GM12878 (cell line): ENCODE measurements at regions not wholly inside any gene's neighbourhood (a gene's known extent, or its start where the extent isn't known, plus 50 kb on each side); places are given as distances from the start of the nearest gene placed in this dataset.

Source experiments
- CEBPB ChIP-seq, 2 experiments: fragments of 150-350 bp in 1 of 2; IDR thresholded peaks; 2 replicates each; pipeline ENCODE4 v1.6.1; 2012 to 2014; ENCODE audit warnings: low read depth in 2 of 2, low read length in 2 of 2, borderline replicate concordance in 1 of 2, inconsistent platforms in 1 of 2
- NFYB ChIP-seq: IDR thresholded peaks from 2 replicates; pipeline ENCODE4 v1.6.1; 2011; ENCODE audit warnings: low read depth, mild to moderate bottlenecking, low read length, improper control_type of control experiment, moderate library complexity; ENCODE audit not compliant: insufficient read depth
- PRDM15 ChIP-seq: fragments of 450-650 bp; formaldehyde crosslinking; IDR thresholded peaks from 2 replicates; pipeline ENCODE4 v1.4.0; 2020; ENCODE audit warnings: mild to moderate bottlenecking, moderate library complexity
- RCOR1 ChIP-seq: conservative IDR thresholded peaks from 2 replicates; pipeline ENCODE4 v1.6.1; 2012; ENCODE audit warnings: low read depth, low read length, improper control_type of control experiment
- REST ChIP-seq: IDR thresholded peaks from 2 replicates; pipeline ENCODE4 v1.6.1; 2012; ENCODE audit warnings: mild to moderate bottlenecking, low read depth, low read length
- STAT3 ChIP-seq: IDR thresholded peaks from 2 replicates; pipeline ENCODE4 v1.6.1; 2011; ENCODE audit warnings: low read depth, low read length, improper control_type of control experiment

- TF ChIP-seq NFYB (no peak), PRDM15 (CRISPR knock-in tag) (no peak), REST (no peak), RCOR1 (no peak), STAT3 (no peak), CEBPB (IDR thresholded peaks at IDR 0.05; ENCODE audit: borderline replicate concordance in 1 of 2, low read depth in 2 of 2, low read length in 2 of 2) (no peak)
Observed at GRCh38 chr3:144275005-144275404, 303.4 kb downstream of the DIPK2A start.
